ENCODE measurements at regions not wholly inside any gene's neighbourhood (a gene's known extent, or its start where the extent isn't known, plus 50 kb on each side); places are given as distances from the start of the nearest gene placed in this dataset.

DNA sequence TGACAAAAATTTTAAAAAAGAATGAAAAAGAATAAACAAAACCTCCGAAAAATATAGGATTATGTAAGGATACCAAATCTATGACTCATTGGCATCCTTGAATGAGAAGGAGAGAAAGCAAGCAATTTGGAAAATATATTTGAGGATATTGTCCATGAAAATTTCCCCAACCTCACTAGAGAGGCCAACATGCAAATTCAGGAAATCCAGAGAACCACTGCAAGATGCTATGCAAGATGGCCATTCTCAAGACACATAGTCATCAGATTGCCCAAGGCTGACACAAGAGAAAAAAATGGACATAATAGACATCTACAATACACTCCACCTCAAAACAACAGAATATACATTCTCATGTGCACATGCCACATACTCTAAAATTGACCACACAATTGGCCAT is 135.9 kb upstream of the SPANXB1 start:
- TF ChIP-seq, protein P1, sequence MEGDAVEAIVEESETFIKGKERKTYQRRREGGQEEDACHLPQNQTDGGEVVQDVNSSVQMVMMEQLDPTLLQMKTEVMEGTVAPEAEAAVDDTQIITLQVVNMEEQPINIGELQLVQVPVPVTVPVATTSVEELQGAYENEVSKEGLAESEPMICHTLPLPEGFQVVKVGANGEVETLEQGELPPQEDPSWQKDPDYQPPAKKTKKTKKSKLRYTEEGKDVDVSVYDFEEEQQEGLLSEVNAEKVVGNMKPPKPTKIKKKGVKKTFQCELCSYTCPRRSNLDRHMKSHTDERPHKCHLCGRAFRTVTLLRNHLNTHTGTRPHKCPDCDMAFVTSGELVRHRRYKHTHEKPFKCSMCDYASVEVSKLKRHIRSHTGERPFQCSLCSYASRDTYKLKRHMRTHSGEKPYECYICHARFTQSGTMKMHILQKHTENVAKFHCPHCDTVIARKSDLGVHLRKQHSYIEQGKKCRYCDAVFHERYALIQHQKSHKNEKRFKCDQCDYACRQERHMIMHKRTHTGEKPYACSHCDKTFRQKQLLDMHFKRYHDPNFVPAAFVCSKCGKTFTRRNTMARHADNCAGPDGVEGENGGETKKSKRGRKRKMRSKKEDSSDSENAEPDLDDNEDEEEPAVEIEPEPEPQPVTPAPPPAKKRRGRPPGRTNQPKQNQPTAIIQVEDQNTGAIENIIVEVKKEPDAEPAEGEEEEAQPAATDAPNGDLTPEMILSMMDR (IDR thresholded peaks at IDR 0.05; ENCODE audit: low read depth, low read length) = no peak
- no peak for TF ChIP-seq EZH2phosphoT487 (IDR thresholded peaks at IDR 0.05; ENCODE audit: low read depth)
